Neuronal stem cell (in vitro differentiated cells): ENCODE measurements at regions not wholly inside any gene's neighbourhood (a gene's known extent, or its start where the extent isn't known, plus 50 kb on each side); places are given as distances from the start of the nearest gene placed in this dataset.
"Not testable (repeated sequence)": the region's sequence is repeated elsewhere in the genome, so short reads cannot be mapped to it uniquely, and the experiment has no call there.

Experiments used
- DNase-seq: peaks from one replicate; pipeline ENCODE4 v3.0.0-alpha.2; 2013; ENCODE audit warnings: low spot score
- H2AFZ ChIP-seq: one replicate; pipeline ENCODE4 v1.6.1; 2013; ENCODE audit warnings: mild to moderate bottlenecking, low read length, inconsistent platforms
- H2AK5ac ChIP-seq: 2 replicates; pipeline ENCODE4 v1.6.1; 2013; ENCODE audit warnings: low read depth, mild to moderate bottlenecking, inconsistent platforms, low read length, moderate library complexity, mixed read lengths
- H2BK120ac ChIP-seq: 2 replicates; pipeline ENCODE4 v1.6.1; 2013; ENCODE audit warnings: low read depth, mild to moderate bottlenecking, inconsistent platforms, low read length, moderate library complexity, mixed read lengths
- H2BK12ac ChIP-seq: one replicate; pipeline ENCODE4 v1.6.1; 2013; ENCODE audit warnings: low read length, inconsistent platforms
- H2BK15ac ChIP-seq: 2 replicates; pipeline ENCODE4 v1.6.1; 2013; ENCODE audit warnings: mild to moderate bottlenecking, low read length, inconsistent platforms, mixed read lengths
- H2BK5ac ChIP-seq: one replicate; pipeline ENCODE4 v1.6.1; 2013; ENCODE audit warnings: inconsistent platforms, mild to moderate bottlenecking, low read length, moderate library complexity
- H3K14ac ChIP-seq: one replicate; pipeline ENCODE4 v1.6.1; 2013; ENCODE audit warnings: low read length, inconsistent platforms
- H3K18ac ChIP-seq: 2 replicates; pipeline ENCODE4 v1.6.1; 2013; ENCODE audit warnings: low read length, inconsistent platforms
- H3K23ac ChIP-seq: 2 replicates; pipeline ENCODE4 v1.6.1; 2013; ENCODE audit warnings: low read depth, mild to moderate bottlenecking, mixed read lengths, low read length, inconsistent platforms; ENCODE audit not compliant: poor library complexity
- H3K27ac ChIP-seq: replicated peaks from 3 replicates; pipeline ENCODE4 v1.5.1; 2013; ENCODE audit warnings: low read length, inconsistent platforms
- H3K27me3 ChIP-seq, 3 experiments: 2 replicates each; pipeline ENCODE4 v1.6.1; 2013; ENCODE audit warnings: low read length in 3 of 3, mild to moderate bottlenecking in 2 of 3, inconsistent platforms in 1 of 3, low read depth in 1 of 3, mixed read lengths in 1 of 3, moderate library complexity in 1 of 3; ENCODE audit not compliant: control insufficient read depth in 3 of 3, insufficient read depth in 3 of 3
- H3K36me3 ChIP-seq, 2 donors: replicated peaks in 1 of 2; 2 replicates each; pipeline ENCODE4 v1.6.1; 2013; ENCODE audit warnings: low read length in 2 of 2; ENCODE audit not compliant: control insufficient read depth in 2 of 2, insufficient read depth in 2 of 2
- H3K4ac ChIP-seq: 2 replicates; pipeline ENCODE4 v1.6.1; 2013; ENCODE audit warnings: inconsistent platforms, mild to moderate bottlenecking, low read length, moderate library complexity
- H3K4me1 ChIP-seq, 2 donors: 1 replicate in 1 of 2; 2 replicates in 1 of 2; pipeline ENCODE4 v1.6.1; 2013; ENCODE audit warnings: low read length in 2 of 2, low read depth in 1 of 2; ENCODE audit not compliant: control insufficient read depth in 2 of 2, insufficient read depth in 1 of 2
- H3K4me2 ChIP-seq: one replicate; pipeline ENCODE4 v1.6.1; 2013; ENCODE audit warnings: mild to moderate bottlenecking, low read length, inconsistent platforms; ENCODE audit not compliant: insufficient read depth, poor library complexity, severe bottlenecking
- H3K4me3 ChIP-seq, 2 donors: 2 replicates each; pipeline ENCODE4 v1.5.1; 2013; ENCODE audit warnings: low read length in 2 of 2, mild to moderate bottlenecking in 2 of 2, inconsistent platforms in 1 of 2, moderate library complexity in 1 of 2
- H3K79me1 ChIP-seq: one replicate; pipeline ENCODE4 v1.6.1; 2013; ENCODE audit warnings: low read depth, mild to moderate bottlenecking, inconsistent platforms, low read length, moderate library complexity
- H3K9ac ChIP-seq: one replicate; pipeline ENCODE4 v1.6.1; 2013; ENCODE audit warnings: mild to moderate bottlenecking, low read depth, low read length, inconsistent platforms; ENCODE audit not compliant: poor library complexity
- H3K9me3 ChIP-seq, 2 donors: replicated peaks in 1 of 2; 2 replicates each; pipeline versions ENCODE3 to v1.6.1; 2013; ENCODE audit warnings: low read length in 2 of 2, mild to moderate bottlenecking in 2 of 2, inconsistent platforms in 1 of 2, low read depth in 1 of 2, mixed read lengths in 1 of 2, moderate library complexity in 1 of 2; ENCODE audit not compliant: control insufficient read depth in 2 of 2, insufficient read depth in 1 of 2
- H4K8ac ChIP-seq: one replicate; pipeline ENCODE4 v1.6.1; 2013; ENCODE audit warnings: low read depth, mild to moderate bottlenecking, inconsistent platforms, low read length, moderate library complexity
- H4K91ac ChIP-seq: one replicate; pipeline ENCODE4 v1.6.1; 2013; ENCODE audit warnings: low read length, low read depth, mild to moderate bottlenecking, inconsistent platforms; ENCODE audit not compliant: poor library complexity
- WGBS, 2 donors: extraction: QIAGEN DNeasy Blood & Tissue Kit; methylation state at CpG; one replicate each; pipeline ENCODE4 v1.1.7; 2013; ENCODE audit warnings: missing lambda C conversion rate in 2 of 2, mixed read lengths in 1 of 2; ENCODE audit not compliant: insufficient read length in 2 of 2, insufficient replicate concordance in 1 of 2; ENCODE audit errors: extremely low coverage in 2 of 2; 5-methylcytosine and 5-hydroxymethylcytosine counted together

DNA sequence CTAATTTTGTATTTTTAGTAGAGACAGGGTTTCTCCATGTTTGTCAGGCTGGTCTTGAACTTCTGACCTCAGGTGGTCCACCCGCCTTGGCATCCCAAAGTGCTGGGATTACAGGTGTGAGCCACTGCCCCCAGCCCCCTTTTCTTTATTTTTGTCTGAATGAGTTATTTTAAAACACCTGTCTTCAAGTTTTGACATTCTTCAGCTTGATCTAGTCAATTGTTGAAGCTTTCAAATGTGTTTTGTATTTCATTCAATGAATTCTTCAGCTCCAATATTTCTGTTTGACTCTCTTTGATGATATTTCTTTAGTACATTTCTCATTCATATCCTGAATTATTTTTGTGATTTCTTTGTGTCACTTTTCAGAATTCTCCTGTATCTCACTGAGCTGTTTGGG lies 486.2 kb downstream of the DMAC1 start:
- no peak overlapping the region for H3K23ac ChIP-seq
- H3K27ac ChIP-seq: no peak overlapping the region
- H3K18ac ChIP-seq: no peak overlapping the region
- H3K4me3 ChIP-seq: no peak overlapping the region
- no peak overlapping the region for H2AK5ac ChIP-seq
- no peaks in the 10 kb centered on the region for H3K36me3 ChIP-seq
- no peak overlapping the region for H2BK12ac ChIP-seq
- H3K4ac ChIP-seq: no peak overlapping the region
- H2BK5ac ChIP-seq: no peak overlapping the region
- H4K8ac ChIP-seq: no peak overlapping the region
- H4K91ac ChIP-seq: no peak overlapping the region
- no peaks in the 10 kb centered on the region for H3K27me3 ChIP-seq
- H2BK120ac ChIP-seq: no peak overlapping the region
- peaks cover 2% of the 10 kb centered on the region for H3K79me1 ChIP-seq
- H3K9ac ChIP-seq: no peak overlapping the region
- H3K4me1 ChIP-seq: no peaks in the 10 kb centered on the region
- no peak overlapping the region for H2BK15ac ChIP-seq
- no peak overlapping the region for H2AFZ ChIP-seq
- WGBS, 2 donors: no CpG with 5 or more reads among the region's 1 CpG
- no peak overlapping the region for H3K14ac ChIP-seq
- peaks cover 0 to 5% of the 10 kb centered on the region in 2 donors for H3K9me3 ChIP-seq
- H3K4me2 ChIP-seq: no peak overlapping the region
- no peak for DNase-seq

GRCh38 chr9:7309051-7309450 lies 490.5 kb downstream of the DMAC1 start:
- DNase-seq, H3K36me3 ChIP-seq, H2BK120ac ChIP-seq, H4K8ac ChIP-seq, H3K4me2 ChIP-seq, H3K18ac ChIP-seq, H2AFZ ChIP-seq, H3K9ac ChIP-seq, H3K4ac ChIP-seq, H2BK15ac ChIP-seq, H3K27ac ChIP-seq, H2BK12ac ChIP-seq, H2BK5ac ChIP-seq, H3K27me3 ChIP-seq, H3K14ac ChIP-seq, H2AK5ac ChIP-seq, H3K79me1 ChIP-seq, H3K9me3 ChIP-seq, H3K23ac ChIP-seq, H3K4me3 ChIP-seq, H4K91ac ChIP-seq, H3K4me1 ChIP-seq: not testable (repeated sequence)
- WGBS, 2 donors: no CpG with 5 or more reads among the region's 7 CpGs

DNA sequence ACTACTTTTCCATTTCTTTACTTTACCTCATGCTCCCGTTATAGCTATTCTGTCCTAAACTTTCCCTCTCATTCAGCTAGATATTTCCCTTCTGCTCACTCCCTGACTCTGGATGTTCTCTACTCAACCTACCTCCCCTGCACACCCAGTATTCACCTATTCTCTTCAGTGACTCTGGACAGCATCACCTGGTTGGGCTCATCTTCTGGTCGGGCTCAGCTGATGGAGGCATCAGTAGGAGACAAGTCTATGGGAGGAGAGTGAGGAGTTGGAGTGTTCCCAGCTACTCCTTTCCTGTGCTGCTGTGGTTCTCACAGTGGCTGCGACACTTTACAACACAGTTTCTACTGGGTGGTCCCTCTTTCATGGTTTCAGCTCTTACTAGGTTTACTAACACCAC lies 493.9 kb downstream of the DMAC1 start:
- no CpG with 5 or more reads among the region's 3 CpGs for WGBS, 2 donors
- Histone ChIP-seq H2AFZ (no peak overlapping the region), H2BK5ac (no peak overlapping the region), H3K4me1 (no peaks in the 10 kb centered on the region), H3K18ac (no peak overlapping the region), H3K14ac (no peak overlapping the region), H3K23ac (no peak overlapping the region), H3K9ac (no peak overlapping the region), H3K4me2 (no peak overlapping the region), H3K79me1 (no peaks in the 10 kb centered on the region), H3K4ac (no peak overlapping the region), H3K27ac (no peak overlapping the region), H3K36me3 (no peaks in the 10 kb centered on the region), H3K4me3 (no peak overlapping the region), H2BK120ac (no peak overlapping the region), H4K8ac (no peak overlapping the region), H2BK12ac (no peak overlapping the region), H2AK5ac (no peak overlapping the region), H2BK15ac (no peak overlapping the region), H3K9me3 (no peaks in the 10 kb centered on the region), H3K27me3 (no peaks in the 10 kb centered on the region), H4K91ac (no peak overlapping the region)
- DNase-seq: no peak

DNA sequence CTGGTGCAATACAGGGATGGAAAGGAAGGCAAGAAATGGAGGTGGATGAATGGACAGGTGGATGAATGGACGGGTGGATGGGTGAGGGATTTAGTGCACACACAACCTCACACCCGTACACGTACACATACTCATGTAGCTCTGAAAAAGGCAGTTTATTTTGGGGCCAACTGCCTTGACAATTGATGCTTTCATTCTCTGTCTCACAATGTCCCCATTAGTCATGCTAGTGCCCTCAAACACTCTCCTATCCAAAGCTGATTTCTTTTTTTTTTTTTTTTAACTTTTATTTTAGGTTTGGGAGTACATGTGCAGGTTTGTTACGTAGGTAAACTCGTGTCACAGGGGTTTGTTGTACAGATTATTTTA lies 495.0 kb downstream of the DMAC1 start:
- Histone ChIP-seq H2AFZ (no peak overlapping the region), H3K36me3 (no peaks in the 10 kb centered on the region), H3K9me3 (no peaks in the 10 kb centered on the region), H2BK12ac (no peak overlapping the region), H3K18ac (no peak overlapping the region), H3K79me1 (no peaks in the 10 kb centered on the region), H3K4ac (no peak overlapping the region), H3K27me3 (no peaks in the 10 kb centered on the region), H2AK5ac (no peak overlapping the region), H3K4me2 (no peak overlapping the region), H2BK15ac (no peak overlapping the region), H3K9ac (no peak overlapping the region), H4K8ac (no peak overlapping the region), H2BK5ac (no peak overlapping the region), H3K14ac (no peak overlapping the region), H3K27ac (no peak overlapping the region), H3K4me1 (no peaks in the 10 kb centered on the region), H4K91ac (no peak overlapping the region), H2BK120ac (no peak overlapping the region), H3K23ac (no peak overlapping the region), H3K4me3 (no peak overlapping the region)
- WGBS, 2 donors: no CpG with 5 or more reads among the region's 5 CpGs
- DNase-seq: no peak
